Trophoblast cell (in vitro differentiated cells and primary cell): ENCODE measurements at regions not wholly inside any gene's neighbourhood (a gene's known extent, or its start where the extent isn't known, plus 50 kb on each side); places are given as distances from the start of the nearest gene placed in this dataset.

ENCODE experiments used
- DNase-seq, 2 donors: peaks; one replicate each; pipeline ENCODE4 v3.0.0-alpha.2; 2016
- H2AFZ ChIP-seq: 2 replicates; pipeline ENCODE4 v1.6.1; 2013; ENCODE audit warnings: low read length, moderate library complexity, mild to moderate bottlenecking; ENCODE audit not compliant: insufficient read depth, poor library complexity
- H2AK5ac ChIP-seq: 2 replicates; pipeline ENCODE4 v1.6.1; 2013; ENCODE audit warnings: mild to moderate bottlenecking, low read length
- H2BK120ac ChIP-seq: 2 replicates; pipeline ENCODE4 v1.6.1; 2013; ENCODE audit warnings: low read length, mild to moderate bottlenecking, moderate library complexity; ENCODE audit not compliant: insufficient read depth, poor library complexity
- H2BK12ac ChIP-seq: 2 replicates; pipeline ENCODE4 v1.6.1; 2013; ENCODE audit warnings: mild to moderate bottlenecking, low read length, moderate library complexity
- H2BK5ac ChIP-seq: 2 replicates; pipeline ENCODE4 v1.6.1; 2013; ENCODE audit warnings: low read length, low read depth, moderate library complexity, mild to moderate bottlenecking; ENCODE audit not compliant: poor library complexity
- H3K14ac ChIP-seq: 2 replicates; pipeline ENCODE4 v1.6.1; 2013; ENCODE audit warnings: mild to moderate bottlenecking, low read length
- H3K18ac ChIP-seq: 2 replicates; pipeline ENCODE4 v1.6.1; 2013; ENCODE audit warnings: mild to moderate bottlenecking, low read length
- H3K23ac ChIP-seq: 2 replicates; pipeline ENCODE4 v1.6.1; 2013; ENCODE audit warnings: low read length
- H3K27ac ChIP-seq: 2 replicates; pipeline ENCODE4 v1.5.1; 2013; ENCODE audit warnings: low read depth, mild to moderate bottlenecking, inconsistent platforms, low read length, moderate library complexity
- H3K27me3 ChIP-seq: 2 replicates; pipeline ENCODE4 v1.6.1; 2013; ENCODE audit warnings: inconsistent platforms, mild to moderate bottlenecking, low read length, moderate library complexity; ENCODE audit not compliant: insufficient read depth
- H3K36me3 ChIP-seq, 2 experiments: 1 replicate in 1 of 2; 2 replicates in 1 of 2; pipeline ENCODE4 v1.6.1; 2013; ENCODE audit warnings: low read length in 2 of 2, mild to moderate bottlenecking in 2 of 2, moderate library complexity in 1 of 2; ENCODE audit not compliant: insufficient read depth in 2 of 2, control insufficient read depth in 1 of 2
- H3K4ac ChIP-seq: 2 replicates; pipeline ENCODE4 v1.6.1; 2013; ENCODE audit warnings: low read depth, mild to moderate bottlenecking, low read length, moderate library complexity
- H3K4me1 ChIP-seq, 2 experiments: 1 replicate in 1 of 2; 2 replicates in 1 of 2; pipeline ENCODE4 v1.6.1; 2013; ENCODE audit warnings: low read length in 2 of 2, mild to moderate bottlenecking in 2 of 2, moderate library complexity in 1 of 2; ENCODE audit not compliant: insufficient read depth in 2 of 2, control insufficient read depth in 1 of 2
- H3K4me2 ChIP-seq: 2 replicates; pipeline ENCODE4 v1.6.1; 2013; ENCODE audit warnings: inconsistent platforms, mild to moderate bottlenecking, low read length, moderate library complexity
- H3K4me3 ChIP-seq: 2 replicates; pipeline ENCODE4 v1.5.1; 2013; ENCODE audit warnings: mild to moderate bottlenecking, low read depth, low read length, inconsistent platforms
- H3K79me1 ChIP-seq: one replicate; pipeline ENCODE4 v1.6.1; 2013; ENCODE audit warnings: low read length
- H3K79me2 ChIP-seq: 2 replicates; pipeline ENCODE4 v1.6.1; 2013; ENCODE audit warnings: low read length, mild to moderate bottlenecking; ENCODE audit not compliant: control insufficient read depth, insufficient read depth, poor library complexity
- H3K9ac ChIP-seq: 2 replicates; pipeline ENCODE4 v1.6.1; 2013; ENCODE audit warnings: mild to moderate bottlenecking, low read length
- H3K9me3 ChIP-seq: 2 replicates; pipeline ENCODE4 v1.6.1; 2013; ENCODE audit warnings: low read depth, mild to moderate bottlenecking, control low read depth, inconsistent platforms, low read length; ENCODE audit not compliant: insufficient read depth
- H4K12ac ChIP-seq: 2 replicates; pipeline ENCODE4 v1.6.1; 2013; ENCODE audit warnings: low read depth, mild to moderate bottlenecking, low read length, moderate library complexity
- H4K8ac ChIP-seq: 2 replicates; pipeline ENCODE4 v1.6.1; 2013; ENCODE audit warnings: low read depth, mild to moderate bottlenecking, low read length, moderate library complexity
- H4K91ac ChIP-seq: one replicate; pipeline ENCODE4 v1.6.1; 2013; ENCODE audit warnings: low read depth, mild to moderate bottlenecking, low read length, moderate library complexity
- WGBS: extraction: QIAGEN DNeasy Blood & Tissue Kit; methylation state at CpG from one replicate; pipeline ENCODE4 v1.1.7; 2013; ENCODE audit warnings: missing lambda C conversion rate; ENCODE audit not compliant: insufficient read length, insufficient coverage; ENCODE audit errors: extremely low coverage; 5-methylcytosine and 5-hydroxymethylcytosine counted together

- H2BK5ac ChIP-seq, result no peak overlapping the region
- no peak overlapping the region for H3K4me2 ChIP-seq
- H3K4me3 ChIP-seq, result no peak overlapping the region
- H3K79me1 ChIP-seq, result no peaks in the 10 kb centered on the region
- H3K14ac ChIP-seq, result no peak overlapping the region
- no peaks in the 10 kb centered on the region for H3K4me1 ChIP-seq
- H3K36me3 ChIP-seq, result no peaks in the 10 kb centered on the region
- H4K8ac ChIP-seq, result no peak overlapping the region
- no peak overlapping the region for H4K91ac ChIP-seq
- H3K27me3 ChIP-seq, result no peaks in the 10 kb centered on the region
- no peak overlapping the region for H3K9ac ChIP-seq
- no peaks in the 10 kb centered on the region for H3K9me3 ChIP-seq
- H3K79me2 ChIP-seq, result no peaks in the 10 kb centered on the region
- no peak overlapping the region for H2AK5ac ChIP-seq
- no peak overlapping the region for H2AFZ ChIP-seq
- H4K12ac ChIP-seq, result no peak overlapping the region
- no peak overlapping the region for H3K18ac ChIP-seq
- H2BK12ac ChIP-seq, result no peak overlapping the region
- no peak for DNase-seq
- H3K23ac ChIP-seq, result no peak overlapping the region
- H2BK120ac ChIP-seq, result no peak overlapping the region
- no peak overlapping the region for H3K27ac ChIP-seq
- H3K4ac ChIP-seq, result no peak overlapping the region
Measured at GRCh38 chr2:146366276-146366675, 1478.6 kb upstream of the ACVR2A start.

- WGBS, result no CpG with 5 or more reads among the region's 1 CpG
- H2AK5ac ChIP-seq, result no peak overlapping the region
- H3K4me3 ChIP-seq, result no peak overlapping the region
- H3K4me1 ChIP-seq, result no peaks in the 10 kb centered on the region
- H2BK120ac ChIP-seq, result no peak overlapping the region
- no peaks in the 10 kb centered on the region for H3K79me2 ChIP-seq
- no peak overlapping the region for H4K91ac ChIP-seq
- H4K12ac ChIP-seq, result no peak overlapping the region
- no peak overlapping the region for H3K23ac ChIP-seq
- no peak overlapping the region for H2BK12ac ChIP-seq
- no peak overlapping the region for H3K4me2 ChIP-seq
- H4K8ac ChIP-seq, result no peak overlapping the region
- no peak overlapping the region for H3K9ac ChIP-seq
- no peaks in the 10 kb centered on the region for H3K79me1 ChIP-seq
- H3K27me3 ChIP-seq, result no peaks in the 10 kb centered on the region
- no peak overlapping the region for H3K27ac ChIP-seq
- H3K14ac ChIP-seq, result no peak overlapping the region
- no peaks in the 10 kb centered on the region for H3K9me3 ChIP-seq
- no peak overlapping the region for H3K18ac ChIP-seq
- no peak overlapping the region for H3K4ac ChIP-seq
- no peak overlapping the region for H2AFZ ChIP-seq
- no peak overlapping the region for H2BK5ac ChIP-seq
- H3K36me3 ChIP-seq, result no peaks in the 10 kb centered on the region
- no peak for DNase-seq
Measured at GRCh38 chr2:146365041-146365440, 1479.8 kb upstream of the ACVR2A start.

- Histone ChIP-seq H3K4ac (no peak overlapping the region), H3K9me3 (no peaks in the 10 kb centered on the region)
- WGBS, result no CpG with 5 or more reads among the region's 1 CpG
Measured at GRCh38 chr2:146363731-146364130, 1481.1 kb upstream of the ACVR2A start.

GRCh38 chr2:146351689-146352088 lies 1493.1 kb upstream of the ACVR2A start:
- Histone ChIP-seq H3K27ac (no peak overlapping the region), H3K4me3 (no peak overlapping the region), H3K79me1 (no peaks in the 10 kb centered on the region), H2BK120ac (no peak overlapping the region), H2AFZ (no peak overlapping the region), H3K9me3 (no peaks in the 10 kb centered on the region), H3K14ac (no peak overlapping the region), H3K27me3 (no peaks in the 10 kb centered on the region), H2BK5ac (no peak overlapping the region), H3K4me1 (no peaks in the 10 kb centered on the region), H4K91ac (no peak overlapping the region), H4K8ac (no peak overlapping the region), H2BK12ac (no peak overlapping the region), H4K12ac (no peak overlapping the region), H3K9ac (no peak overlapping the region), H3K18ac (no peak overlapping the region), H3K23ac (no peak overlapping the region), H3K4me2 (no peak overlapping the region), H3K79me2 (no peaks in the 10 kb centered on the region), H3K4ac (no peak overlapping the region), H3K36me3 (no peaks in the 10 kb centered on the region), H2AK5ac (no peak overlapping the region)
- DNase-seq, result no peak

More at GRCh38 chr2:146363731-146364130, 1481.1 kb upstream of the ACVR2A start:
- Histone ChIP-seq H3K4me1 (no peaks in the 10 kb centered on the region), H2AK5ac (no peak overlapping the region), H4K91ac (no peak overlapping the region), H2BK120ac (no peak overlapping the region), H3K79me1 (no peaks in the 10 kb centered on the region), H4K8ac (no peak overlapping the region), H3K23ac (no peak overlapping the region), H3K9ac (no peak overlapping the region), H3K18ac (no peak overlapping the region), H3K4me2 (no peak overlapping the region), H3K14ac (no peak overlapping the region), H3K4me3 (no peak overlapping the region), H2AFZ (no peak overlapping the region), H3K27ac (no peak overlapping the region), H3K79me2 (no peaks in the 10 kb centered on the region), H2BK5ac (no peak overlapping the region), H3K36me3 (no peaks in the 10 kb centered on the region), H2BK12ac (no peak overlapping the region), H4K12ac (no peak overlapping the region), H3K27me3 (no peaks in the 10 kb centered on the region)
- DNase-seq, result no peak

GRCh38 chr2:146349334-146349733 lies 1495.5 kb upstream of the ACVR2A start:
- Histone ChIP-seq H3K9ac (no peak overlapping the region), H3K14ac (no peak overlapping the region), H3K4me1 (no peaks in the 10 kb centered on the region), H3K4me3 (no peak overlapping the region), H2AK5ac (no peak overlapping the region), H3K18ac (no peak overlapping the region), H3K79me1 (no peaks in the 10 kb centered on the region), H4K8ac (no peak overlapping the region), H3K27me3 (no peaks in the 10 kb centered on the region), H3K9me3 (no peaks in the 10 kb centered on the region), H3K23ac (no peak overlapping the region), H2BK120ac (no peak overlapping the region), H4K12ac (no peak overlapping the region), H4K91ac (no peak overlapping the region), H3K27ac (no peak overlapping the region), H2BK5ac (no peak overlapping the region), H3K4ac (no peak overlapping the region), H2AFZ (no peak overlapping the region), H2BK12ac (no peak overlapping the region), H3K4me2 (no peak overlapping the region), H3K79me2 (no peaks in the 10 kb centered on the region), H3K36me3 (no peaks in the 10 kb centered on the region)
- no CpG with 5 or more reads among the region's 3 CpGs for WGBS
- no peak for DNase-seq
